AG08396 (cell line): ENCODE measurements at regions not wholly inside any gene's neighbourhood (a gene's known extent, or its start where the extent isn't known, plus 50 kb on each side); places are given as distances from the start of the nearest gene placed in this dataset.
"Not testable (repeated sequence)": the region's sequence is repeated elsewhere in the genome, so short reads cannot be mapped to it uniquely, and the experiment has no call there.

ENCODE experiments used
- DNase-seq: peaks from one replicate; pipeline ENCODE4 v3.0.0; 2012; ENCODE audit warnings: low spot score, mixed read lengths

DNA sequence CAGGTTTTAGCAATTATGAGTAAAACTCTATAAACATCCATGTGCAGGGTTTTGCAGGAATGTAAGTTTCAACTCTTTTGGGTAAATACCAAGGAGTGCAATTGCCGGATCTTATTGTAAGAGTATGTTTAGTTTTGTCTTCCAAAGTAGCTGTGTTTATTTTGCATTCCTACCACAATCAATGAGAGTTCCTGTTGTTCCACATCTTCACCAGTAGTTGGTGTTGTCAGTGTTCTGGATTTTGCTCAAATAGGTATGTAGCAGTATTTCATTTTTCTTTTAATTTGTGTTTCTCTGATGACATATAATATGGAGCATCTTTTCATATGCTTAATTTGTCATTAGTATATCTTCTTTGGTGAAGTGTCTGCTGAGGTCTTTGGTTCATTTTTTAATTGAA is 185.1 kb upstream of the GALNT15 start:
- peak; percentile 29 for DNase-seq

DNA sequence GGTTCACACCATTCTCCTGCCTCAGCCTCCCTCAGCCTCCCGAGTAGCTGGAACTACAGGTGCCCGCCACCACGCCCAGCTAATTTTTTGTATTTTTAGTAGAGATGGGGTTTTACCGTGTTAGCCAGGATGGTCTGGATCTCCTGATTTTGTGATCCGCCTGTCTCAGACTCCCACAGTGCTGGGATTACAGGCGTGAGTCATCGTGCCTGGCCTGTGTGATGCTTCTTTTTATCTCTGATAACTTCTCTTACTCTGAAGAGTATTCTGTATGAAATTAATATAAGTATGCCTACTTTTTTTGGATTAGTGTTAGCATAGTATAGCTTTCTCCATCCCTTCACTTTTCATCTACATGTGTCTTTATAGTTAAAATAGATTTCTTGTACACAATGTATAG is 180.8 kb upstream of the GALNT15 start:
- not testable (repeated sequence) for DNase-seq

DNA sequence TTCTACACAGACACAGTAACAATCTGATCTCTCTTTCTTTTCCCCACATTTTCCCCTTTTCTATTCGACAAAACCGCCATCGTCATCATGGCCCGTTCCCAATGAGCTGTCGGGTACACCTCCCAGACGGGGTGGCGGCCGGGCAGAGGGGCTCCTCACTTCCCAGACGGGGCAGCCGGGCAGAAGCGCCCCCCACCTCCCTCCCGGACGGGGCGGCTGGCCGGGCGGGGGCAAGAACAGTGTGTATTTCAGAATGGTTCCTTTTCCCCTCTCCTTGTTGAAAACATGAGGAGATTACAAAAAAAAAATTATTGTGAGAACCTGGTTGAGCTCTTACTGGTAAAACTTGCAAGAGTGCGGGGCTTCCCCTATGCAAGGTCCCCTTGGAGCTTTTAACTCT is 178.0 kb upstream of the GALNT15 start:
- DNase-seq, result not testable (repeated sequence)

DNA sequence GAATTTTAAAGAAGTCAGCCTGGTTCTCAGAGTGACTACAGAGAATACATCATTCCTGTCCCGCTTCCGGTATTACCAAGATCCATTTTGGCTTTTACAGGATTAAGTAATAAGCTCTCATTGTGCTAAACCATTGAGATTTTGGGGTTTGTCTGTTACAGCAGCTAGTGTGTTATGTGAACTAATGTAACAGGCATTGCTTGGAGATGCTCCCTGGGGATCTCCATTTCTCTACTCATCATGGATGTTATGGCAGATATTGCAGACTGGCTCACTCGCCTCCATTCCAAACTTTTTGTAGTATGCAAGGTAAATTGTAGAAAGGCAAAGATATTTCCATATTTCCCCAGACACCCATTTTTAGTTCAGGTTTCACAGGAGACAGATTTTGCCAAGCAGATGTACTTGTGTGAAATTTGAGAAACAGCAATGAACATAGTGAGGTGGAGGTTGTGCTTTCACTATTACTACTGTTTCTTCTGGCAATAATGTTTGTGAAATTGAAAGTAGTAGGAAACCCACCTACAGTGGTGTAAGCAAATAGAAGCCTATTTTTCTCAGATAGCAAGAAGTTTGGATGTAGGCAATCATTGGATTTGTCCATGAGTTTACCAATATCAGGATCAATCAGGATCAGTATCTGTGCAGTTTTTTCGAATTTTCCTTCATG is 177.1 kb upstream of the GALNT15 start:
- DNase-seq, result no peak

DNA sequence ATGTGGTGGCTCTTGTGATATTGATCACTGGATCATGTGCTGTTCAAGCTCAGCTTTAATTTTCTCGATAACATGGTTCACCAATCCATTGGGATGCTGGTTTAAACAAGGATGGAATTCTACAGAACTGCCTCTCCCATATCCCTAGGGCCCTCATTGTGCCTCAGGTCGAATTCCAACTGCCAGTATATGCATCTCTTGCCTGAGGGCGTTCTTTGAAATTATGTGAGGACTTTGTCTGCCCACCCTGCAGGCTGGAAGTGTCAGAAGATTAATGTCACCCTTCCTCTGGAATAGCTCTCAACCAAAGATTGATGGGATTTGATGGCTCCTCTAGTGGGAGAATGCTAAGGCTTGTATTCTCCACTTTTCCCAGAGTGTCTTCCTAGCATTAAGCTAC is 175.6 kb upstream of the GALNT15 start:
- DNase-seq, result no peak

DNA sequence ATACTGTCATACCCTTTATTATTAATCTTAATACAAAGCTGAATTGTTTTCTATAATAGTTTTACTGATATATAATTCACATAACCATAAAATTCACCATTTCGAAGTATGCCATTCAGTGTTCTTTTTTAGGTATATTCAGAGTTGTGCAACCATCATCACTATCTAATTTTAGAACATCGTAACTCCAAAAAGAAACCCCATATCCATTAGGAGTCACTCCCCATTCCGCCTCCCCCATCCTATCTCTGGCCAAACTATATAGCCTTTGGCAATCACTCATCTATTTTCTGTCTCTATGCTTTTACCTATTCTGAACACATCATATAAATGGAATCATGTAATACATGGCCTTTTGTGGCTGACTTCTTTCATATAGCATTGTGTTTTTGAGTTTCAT is 169.7 kb upstream of the GALNT15 start:
- DNase-seq, result no peak

DNA sequence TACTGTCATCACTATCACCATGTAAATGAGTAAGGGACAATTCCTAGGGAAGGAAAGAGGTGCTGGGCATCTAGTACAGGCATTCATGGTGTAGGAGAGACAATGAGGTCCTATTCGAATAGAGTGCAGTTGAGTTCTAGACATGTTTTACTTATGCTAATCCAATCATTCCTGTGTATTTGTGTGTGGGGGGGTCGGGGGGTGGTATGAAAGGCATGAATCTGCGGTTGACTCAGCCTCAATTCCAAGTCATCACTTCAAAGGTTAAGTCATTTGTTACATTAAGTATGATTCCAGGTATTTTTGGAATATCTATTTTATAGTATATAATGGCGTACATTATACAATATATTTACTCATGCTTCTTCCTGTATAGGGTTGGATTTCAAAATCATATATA is 163.1 kb upstream of the GALNT15 start:
- no peak for DNase-seq

DNA sequence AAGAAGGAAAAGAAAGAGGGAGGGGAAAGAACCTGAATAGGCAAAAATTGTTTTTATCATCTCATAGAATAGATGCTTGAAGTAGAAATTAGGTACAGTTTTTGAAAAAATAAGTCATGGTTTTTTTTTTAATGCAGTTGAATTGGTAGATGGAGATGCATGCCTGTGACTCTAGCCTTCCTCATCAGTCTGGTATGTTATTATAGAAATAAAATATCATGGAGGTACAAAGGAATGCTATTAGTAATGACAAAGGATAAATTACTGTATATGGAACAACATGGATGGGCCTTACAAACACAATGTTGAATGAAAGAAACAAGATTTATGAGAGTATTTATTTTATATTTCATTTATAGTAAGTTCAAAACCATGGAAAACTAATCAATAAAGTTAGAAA is 162.4 kb upstream of the GALNT15 start:
- peak; percentile 68 for DNase-seq

DNA sequence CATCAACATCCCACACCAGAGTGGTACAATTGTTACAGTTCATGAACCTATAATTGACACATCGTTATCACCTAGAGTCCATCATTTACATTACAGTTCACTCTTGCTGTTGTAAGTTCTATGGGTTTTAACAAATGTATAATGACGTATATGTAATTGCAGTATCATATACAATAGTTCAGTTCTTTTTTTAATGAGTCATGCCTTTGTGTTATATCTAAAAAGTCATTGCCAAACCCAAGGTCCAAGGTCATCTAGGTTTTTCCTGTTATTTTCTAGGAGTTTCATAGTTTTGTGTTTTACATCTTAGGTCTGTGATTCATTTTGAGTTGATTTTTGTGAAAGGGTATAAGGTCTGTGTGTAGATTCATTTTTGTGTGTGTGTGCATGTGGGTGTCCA is 160.9 kb upstream of the GALNT15 start:
- no peak for DNase-seq

DNA sequence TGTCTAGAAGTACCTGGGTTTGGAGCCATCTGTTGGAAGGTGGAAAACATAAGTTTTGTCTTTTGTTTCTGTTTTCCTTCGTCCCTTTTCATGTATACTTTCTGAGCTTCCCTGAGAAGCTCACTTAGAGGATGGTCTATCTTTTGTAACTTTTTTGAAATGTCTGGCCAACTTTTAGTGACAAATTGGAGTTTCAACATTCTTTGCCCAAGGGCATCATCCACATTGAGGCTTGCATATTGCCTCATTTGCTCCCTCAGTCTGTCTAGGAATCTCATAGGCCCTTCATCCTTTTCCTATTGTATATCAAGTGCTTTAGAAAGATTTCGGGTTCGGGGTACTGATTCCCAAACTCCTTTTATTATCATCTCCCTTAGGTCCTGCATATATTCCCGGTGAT is 152.7 kb upstream of the GALNT15 start:
- not testable (repeated sequence) for DNase-seq

DNA sequence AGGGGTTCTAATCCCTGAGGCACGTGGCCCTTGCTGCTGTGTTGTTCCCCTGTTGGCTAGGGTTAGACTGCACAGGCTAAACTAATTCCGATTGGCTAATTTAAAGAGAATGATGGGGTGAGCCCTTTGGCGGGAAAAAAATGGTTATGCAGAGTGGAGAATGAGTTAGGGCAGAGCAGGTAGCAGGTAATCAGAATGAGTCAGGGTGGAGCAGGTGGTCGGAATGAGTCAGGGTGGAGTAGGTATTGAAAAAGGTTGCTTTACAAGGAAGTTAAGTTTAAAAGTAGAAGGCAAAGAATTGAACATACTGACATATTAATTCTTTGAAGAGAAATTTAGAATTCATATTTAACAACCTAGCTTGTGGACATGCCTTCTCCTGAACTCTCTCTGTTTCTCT is 150.6 kb upstream of the GALNT15 start:
- DNase-seq, result not testable (repeated sequence)

DNA sequence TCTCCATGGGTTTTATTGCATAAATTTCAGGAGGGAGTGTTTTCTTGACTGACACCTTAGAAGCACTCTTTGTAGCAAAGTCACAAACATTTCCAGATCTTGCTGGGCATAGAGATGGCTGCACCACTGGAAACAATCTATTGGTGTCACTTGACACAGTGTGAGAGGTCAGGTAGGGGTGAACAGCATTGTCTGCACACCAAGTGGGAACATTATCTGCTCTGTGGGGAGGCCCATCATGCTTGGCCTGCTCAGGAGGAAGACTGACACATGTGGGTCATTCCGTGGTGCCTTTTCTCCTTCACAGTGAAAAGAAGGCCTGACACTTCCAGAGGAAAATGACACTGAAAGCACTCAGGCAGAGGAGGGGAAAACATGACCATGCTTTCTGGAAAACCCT is 149.9 kb upstream of the GALNT15 start:
- no peak for DNase-seq

DNA sequence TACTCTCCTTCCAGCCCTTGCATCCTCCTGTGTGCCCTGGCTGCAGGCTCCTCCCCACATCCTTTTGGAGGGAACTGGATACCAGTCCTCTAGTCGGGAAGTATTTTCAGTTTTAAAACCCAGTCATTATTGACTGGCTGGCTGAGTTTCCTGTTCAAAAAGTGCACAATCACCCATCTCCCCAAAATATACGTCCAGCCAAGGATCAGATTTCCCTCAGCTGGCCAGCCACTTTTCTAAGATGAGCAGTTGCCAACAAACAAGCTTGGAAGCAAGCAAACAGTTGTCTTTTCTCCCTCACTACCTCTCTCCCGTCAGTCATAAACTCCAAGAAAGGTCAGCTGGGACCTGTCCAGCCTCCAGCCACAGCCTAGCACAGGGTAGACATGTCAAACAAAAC is 147.7 kb upstream of the GALNT15 start:
- DNase-seq, result no peak

DNA sequence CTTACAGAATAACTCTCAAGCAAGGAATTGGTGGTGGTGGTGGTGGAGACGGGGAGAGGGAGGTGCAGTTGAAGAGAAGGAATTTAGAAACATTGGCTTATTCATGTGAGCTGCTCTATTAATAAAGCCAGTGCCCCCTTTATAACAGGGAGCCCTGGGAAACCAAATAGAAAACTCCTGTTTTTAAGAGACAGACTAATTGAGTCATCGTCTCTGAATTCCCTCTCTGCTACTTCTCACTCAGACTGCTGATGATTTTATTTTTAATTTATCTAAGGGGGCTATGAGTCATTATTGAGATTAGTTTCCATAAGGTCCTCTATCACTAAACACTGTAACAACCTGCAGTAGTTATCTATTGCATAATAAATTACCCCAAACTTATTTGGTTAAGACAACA is 145.9 kb upstream of the GALNT15 start:
- no peak for DNase-seq

DNA sequence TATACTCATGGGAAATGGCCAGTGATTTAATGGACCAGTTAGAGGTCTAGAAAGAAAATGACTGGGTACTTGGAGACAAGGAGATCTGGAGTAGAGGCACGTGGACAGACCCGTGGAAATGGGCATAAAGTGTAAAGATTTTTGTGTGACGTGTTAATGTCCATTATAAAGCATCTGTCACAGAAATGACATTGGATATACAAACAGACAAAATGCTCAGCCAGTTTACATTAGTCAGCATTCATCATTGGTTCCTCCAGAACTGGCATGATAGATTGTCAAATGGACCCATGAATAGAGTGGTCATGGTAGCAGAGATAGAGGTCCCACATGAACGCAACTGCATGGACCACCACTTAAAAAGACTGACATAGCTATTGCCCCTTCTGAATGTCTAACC is 144.1 kb upstream of the GALNT15 start:
- DNase-seq, result no peak

DNA sequence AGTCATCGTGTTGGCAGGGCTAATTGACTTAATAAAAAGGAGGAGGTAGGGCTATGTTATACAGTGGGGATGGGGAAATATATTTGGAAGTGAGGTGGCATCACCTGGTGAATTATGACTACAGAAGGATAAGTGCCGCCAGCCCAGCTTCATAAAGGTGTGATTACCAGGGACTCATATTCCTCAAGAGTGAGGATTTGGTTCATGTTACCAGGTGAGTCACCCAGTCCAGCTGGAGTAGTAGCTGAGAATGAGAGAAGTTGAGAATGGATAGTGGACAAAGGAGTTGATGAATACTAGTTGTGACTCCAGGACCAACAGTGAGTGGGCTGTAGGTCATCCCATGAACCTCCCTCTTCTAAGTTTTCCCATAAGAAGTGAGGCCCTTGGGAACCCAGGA is 143.0 kb upstream of the GALNT15 start:
- DNase-seq, result no peak

DNA sequence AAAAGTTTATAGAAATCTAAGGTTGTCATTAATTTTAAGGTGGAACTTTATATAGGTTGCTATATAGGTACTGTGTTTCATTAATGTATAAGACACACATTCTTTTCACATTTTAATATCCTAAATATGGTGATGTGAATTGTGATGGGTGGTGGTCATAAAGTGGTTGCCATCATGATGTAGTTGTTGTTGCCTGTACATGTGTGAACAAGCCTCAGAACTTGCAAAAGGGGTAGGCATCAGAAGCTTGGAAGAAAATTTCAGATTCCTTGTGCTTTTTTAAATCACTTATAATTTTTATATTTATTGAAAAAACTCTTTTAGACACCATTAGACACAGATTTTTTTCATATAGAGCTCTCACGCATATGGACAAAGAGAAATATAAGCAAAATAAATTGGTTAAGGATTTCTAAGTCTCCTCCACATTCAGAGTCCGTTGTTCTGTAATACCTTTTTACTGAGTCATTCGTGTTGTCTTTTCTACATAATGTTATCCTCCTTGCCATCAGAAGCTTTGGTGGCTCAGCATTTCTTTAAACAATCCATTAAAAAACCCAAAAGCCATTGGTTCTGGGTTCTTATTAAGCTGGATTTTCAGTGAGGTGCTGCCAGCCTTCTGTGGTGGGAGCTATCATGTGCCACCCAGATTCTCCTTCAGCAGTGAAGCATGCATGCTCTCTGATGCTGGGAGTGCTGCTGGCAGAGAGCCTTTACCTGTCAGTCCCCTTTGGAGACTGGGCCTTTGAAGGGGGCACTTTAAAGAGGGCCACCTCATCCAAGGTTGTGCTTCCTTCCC is 140.4 kb upstream of the GALNT15 start:
- DNase-seq, result no peak

DNA sequence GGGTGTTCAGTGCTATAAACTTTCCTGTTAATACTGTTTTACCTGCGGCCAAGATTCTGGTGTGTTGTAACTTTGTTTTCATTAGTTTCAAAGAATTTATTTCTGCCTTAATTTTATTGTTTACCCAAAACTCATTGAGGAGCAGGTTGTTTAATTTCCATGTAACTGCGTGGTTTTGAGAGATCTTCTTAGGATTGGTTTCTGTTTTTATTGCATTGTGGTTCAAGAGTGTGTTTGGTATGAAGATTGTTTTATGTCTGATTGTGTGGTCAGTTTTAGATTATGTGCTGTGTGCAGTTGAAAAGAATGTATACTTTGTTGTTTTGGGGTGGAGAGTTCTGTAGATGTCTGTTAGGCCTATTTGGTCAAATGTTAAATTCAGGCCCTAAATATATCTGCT is 133.5 kb upstream of the GALNT15 start:
- no peak for DNase-seq

DNA sequence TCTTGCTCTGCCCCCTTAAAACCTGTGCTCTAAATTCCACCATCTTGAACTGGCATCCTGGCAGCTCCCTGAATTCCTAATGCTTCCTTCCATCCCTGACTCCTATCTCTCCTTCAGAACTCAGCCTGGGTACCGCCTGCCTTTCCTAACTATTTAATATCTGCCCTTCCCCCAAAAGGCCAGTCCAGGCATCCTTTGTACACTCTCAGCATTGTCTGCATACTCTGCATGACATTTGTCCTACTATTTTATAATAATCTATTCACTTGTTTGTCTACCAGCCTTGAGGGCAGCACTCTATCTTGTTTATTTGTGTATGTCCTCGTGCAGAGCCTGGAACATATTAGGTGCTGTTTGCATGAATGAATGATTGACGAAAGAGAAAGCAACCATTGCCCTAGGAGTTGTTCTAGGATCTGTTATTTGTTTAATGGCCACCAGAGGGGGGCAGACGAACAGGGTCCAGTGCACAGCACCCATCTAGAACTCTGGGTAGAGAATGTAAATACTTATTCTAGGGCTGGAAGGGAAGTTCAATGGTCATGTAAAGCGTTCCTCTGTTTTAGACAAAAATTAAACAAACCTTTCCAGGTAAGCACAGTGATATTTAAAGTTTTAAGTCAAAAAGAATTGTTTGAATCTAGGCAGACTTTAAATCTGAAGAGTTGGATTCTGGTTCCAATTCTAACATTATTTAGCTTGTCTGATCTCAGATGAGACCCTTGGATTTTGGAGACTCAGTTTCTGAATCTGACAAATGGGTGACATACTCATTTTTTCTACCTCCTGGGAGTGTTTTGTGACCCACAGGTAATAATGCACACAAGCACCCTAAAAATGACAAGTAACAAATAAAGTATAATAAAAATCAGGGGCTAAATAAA is 125.8 kb upstream of the GALNT15 start:
- peak; percentile 76 for DNase-seq

DNA sequence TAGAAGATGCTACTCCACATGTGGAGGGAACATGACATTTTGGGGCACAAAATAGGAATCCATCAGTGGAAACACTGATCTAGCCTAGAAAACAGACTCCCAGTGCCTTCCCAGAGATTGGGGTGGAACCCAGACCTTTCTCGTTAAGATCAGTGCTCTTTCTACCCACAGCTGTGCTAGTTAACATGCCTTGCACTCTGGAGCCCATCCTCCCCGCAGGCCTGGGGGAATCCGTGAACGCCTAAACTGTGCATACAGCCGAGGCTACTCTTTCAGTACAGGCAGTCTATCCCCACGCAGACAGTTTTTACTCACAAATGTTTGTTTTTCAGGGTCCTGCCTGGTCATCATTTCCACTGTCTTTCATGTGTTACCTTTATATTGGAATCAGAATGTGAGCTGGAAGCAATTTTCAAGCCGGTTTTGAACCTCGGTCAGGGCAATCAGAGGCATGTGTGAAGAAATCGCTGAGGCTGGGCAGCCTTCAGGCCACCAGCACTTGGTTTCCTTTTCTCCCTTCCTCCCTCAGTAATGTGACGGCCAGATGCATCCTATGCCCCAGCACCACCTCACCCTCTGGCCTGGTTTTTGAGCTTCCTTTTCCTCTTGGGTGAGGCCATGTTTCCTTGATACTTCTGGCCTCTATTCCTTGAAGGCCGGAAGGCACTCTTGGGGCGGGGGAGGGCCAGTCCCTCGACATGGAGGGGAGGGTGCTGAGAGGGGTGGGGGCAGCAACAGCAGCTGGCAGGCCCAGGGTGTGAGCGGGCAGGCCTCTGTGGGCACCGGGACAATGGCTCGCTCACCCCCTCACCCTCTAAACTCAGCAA is 123.6 kb upstream of the GALNT15 start:
- no peak for DNase-seq

DNA sequence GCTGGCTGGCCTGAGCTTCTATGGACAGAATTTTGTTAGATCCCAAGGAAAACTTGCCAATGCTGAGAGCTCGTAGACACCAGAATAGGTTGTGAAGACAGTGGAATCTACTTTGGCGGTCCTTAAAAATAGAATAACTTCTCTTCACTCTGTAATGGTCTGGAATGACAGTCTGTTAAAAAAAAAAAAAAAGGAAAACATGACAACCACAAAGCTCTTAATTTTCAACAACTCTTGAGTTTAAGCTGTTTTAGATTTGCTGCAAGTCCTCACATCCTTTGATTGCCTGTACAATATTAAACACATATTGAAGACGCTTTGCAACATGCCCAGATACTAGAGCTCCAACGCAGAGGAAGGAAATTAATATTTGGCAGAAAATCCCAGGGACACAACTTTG is 122.8 kb upstream of the GALNT15 start:
- DNase-seq, result no peak

DNA sequence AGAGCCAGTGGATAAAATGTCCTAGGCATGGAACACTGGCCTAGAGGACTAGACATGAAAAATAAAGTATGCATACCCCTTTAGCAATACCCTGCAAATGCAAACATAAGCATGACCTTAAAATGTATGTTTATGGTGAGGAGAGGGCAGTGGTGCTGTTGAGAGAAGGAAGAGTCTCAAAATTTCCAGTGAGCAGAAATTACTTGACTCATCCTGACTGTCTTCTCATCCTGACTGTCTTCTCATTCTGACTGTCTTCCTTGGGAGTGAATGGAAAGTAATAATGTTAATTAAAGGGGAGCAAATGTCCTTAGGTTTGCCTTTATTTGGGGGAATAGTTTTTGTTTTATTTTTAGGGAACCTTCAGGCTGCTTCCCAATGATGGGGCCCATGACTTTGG is 121.5 kb upstream of the GALNT15 start:
- DNase-seq, result no peak
